Activated CD8-positive, alpha-beta memory T cell treated with anti-CD3 and anti-CD28 coated beads, Interleukin-2, amount 50 U/mL, for 1 hour (primary cell): ENCODE measurements at regions not wholly inside any gene's neighbourhood (a gene's known extent, or its start where the extent isn't known, plus 50 kb on each side); places are given as distances from the start of the nearest gene placed in this dataset.
"Not testable (repeated sequence)": the region's sequence is repeated elsewhere in the genome, so short reads cannot be mapped to it uniquely, and the experiment has no call there.

Source experiments
- DNase-seq: peaks from one replicate; pipeline ENCODE4 v3.0.0-alpha.2; 2020; ENCODE audit errors: extremely low read depth

DNA sequence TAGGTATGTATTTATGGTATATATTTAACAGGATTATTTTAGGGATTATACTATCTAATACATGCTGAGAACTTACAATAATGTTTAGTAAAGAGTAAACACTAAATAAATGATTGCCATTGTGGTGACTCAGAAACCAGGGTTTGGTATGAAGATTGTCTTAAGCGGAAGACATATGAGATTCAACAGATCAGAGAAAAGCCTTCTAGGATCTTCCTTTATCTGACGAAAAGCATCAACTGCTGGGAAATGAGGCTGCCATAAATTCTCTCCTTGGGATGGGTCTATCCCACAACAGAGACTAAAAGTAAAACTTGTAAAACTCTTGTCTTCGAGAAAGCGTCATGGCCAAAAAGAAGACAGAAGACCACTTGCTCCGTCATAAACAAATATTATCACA lies 1352.2 kb upstream of the EPHA6 start:
- DNase-seq = no peak

DNA sequence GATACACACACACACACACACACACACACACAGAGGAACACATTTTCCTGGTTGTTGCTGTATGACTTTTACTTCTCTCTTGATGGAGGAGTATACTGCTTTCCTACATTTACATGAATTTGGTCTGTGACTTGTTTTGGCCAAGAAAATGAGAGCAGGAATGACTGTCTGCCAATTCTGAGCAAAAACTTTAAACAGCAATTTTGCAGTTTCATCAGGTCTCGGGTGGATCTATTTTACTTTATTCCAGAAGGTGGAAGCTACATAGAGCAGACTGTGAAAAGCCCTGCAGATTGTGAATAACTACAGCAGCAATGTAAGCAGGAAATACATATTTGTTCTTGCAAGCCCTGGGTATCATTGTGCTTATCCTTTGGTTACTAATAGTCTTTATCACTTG lies 1350.0 kb upstream of the EPHA6 start:
- no peak for DNase-seq

DNA sequence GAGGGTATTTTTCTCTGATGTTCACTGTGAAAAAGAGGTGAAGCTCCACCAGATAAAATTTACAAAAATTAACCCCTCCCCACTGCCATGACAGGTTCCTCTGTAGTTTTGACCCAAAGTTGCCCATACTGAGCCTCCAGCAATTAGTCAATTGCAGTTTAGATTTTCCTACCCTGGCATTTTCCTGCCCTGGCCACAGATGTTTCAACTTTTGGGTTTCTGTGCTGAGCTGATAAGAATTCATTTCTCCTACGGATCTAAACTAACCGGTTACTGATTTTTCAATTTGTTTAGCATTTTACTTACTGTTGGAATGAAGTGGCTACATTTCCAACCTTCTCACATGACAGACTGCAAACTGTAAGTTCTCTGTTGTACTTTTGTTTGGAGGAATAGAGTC lies 1346.1 kb upstream of the EPHA6 start:
- DNase-seq = no peak

DNA sequence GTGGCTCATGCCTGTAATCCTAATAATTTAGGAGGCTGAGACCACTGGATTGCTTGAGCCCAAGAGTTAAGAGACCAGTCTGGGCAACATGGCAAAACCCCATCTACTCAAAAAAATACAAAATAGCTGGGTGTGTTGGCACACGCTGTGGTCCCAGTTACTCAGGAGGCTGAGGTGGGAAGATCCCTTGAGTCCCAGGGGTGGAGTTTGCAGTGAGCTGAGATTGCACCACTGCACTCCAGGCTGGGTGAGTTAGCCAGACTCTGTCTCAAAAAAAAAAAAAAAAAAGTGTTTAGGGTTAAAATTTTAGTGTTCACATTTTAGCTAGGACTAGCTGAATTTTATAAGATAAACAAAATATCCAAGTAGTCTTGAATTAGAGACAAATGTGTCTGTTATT lies 1340.1 kb upstream of the EPHA6 start:
- DNase-seq = no peak

DNA sequence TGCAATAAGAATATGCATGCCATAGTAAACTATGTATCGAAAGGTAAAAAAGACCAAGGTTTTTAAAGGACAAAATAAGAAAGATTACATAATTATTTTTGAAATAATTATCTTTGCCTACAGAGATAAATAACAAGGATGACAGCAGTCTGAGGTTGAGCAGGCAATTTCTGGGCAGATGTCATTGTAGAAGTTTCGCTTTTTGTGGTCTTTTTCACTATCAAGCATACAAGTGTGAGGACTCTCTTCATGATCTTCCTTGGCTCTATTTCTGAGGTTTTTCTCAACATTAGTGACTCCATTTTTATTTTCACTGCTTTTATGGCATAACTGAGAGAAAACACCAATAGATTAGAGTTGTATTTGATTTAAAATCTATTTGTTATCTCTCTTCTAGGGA lies 1337.9 kb upstream of the EPHA6 start:
- DNase-seq = no peak

DNA sequence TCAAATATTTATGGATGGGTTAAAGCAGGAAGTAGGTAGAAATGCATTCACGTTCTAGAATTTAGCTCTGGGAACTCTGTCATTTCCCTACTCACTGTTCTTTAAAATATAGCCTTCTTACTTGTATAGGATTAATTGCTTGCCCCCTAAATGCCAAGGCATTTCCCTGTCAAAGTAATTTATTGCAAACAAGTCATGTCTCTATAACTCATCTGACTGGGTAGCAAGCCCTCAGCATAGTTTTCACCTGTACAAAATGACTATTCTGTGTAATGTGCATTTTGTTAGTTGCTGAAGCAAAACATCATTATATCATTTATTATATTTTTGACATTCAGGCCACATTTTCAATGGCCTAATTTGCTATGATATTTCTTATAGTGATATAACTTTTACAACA lies 1308.2 kb upstream of the EPHA6 start:
- DNase-seq = no peak

DNA sequence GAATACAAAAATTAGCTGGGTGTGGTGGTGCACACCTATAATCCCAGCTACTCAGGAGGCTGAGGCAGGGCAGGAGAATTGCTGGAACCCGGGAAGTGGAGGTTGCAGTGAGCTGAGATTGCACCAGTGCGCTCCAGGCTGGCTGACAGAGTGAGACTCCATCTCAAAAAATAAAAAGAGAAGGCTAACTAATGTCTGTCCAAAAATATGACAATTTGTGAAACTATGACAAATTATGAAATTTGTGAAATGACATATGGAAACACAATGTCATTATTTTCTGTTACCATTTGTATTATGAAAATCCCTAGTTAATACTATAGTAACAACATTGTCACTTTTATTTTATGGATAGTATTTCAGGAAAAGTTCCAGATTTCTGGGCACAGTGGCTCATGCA lies 1306.3 kb upstream of the EPHA6 start:
- DNase-seq = no peak

DNA sequence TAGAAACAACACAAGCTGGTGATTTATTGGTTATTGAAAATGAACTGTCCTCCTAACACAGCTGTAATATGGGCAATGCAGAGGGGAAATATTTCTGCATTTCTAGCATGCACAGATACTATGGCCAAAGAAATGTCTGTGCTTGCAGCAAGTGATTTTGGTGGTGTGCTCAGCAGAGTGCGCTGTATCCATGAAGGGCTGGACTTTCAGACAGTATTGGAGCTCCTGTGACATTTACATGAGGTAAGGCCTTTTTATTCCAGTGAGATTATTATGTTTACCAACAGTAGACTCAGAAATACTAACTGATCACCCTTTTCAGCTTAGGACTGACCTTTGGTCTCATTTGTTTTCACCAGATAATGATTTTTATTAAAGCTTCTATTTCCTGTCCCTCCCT lies 1302.6 kb upstream of the EPHA6 start:
- DNase-seq = no peak

DNA sequence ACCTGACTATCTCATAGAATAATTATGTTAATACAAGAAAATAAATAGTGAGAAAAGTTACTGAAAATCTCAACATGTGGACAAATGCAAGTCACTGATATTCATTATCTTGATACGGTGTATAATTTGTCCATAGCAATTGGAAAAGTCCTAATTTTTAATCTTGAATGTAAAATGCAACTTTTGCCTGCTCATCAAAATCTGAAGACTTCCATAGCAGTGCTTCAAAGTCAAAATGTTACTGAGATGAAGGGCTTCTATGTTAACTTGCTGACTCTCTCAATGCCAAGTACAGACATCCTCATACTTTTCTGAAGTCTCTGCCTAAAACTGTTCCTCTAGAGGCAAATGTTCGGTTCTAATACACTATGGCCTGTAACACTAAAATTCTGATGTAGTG lies 1300.1 kb upstream of the EPHA6 start:
- no peak for DNase-seq

DNA sequence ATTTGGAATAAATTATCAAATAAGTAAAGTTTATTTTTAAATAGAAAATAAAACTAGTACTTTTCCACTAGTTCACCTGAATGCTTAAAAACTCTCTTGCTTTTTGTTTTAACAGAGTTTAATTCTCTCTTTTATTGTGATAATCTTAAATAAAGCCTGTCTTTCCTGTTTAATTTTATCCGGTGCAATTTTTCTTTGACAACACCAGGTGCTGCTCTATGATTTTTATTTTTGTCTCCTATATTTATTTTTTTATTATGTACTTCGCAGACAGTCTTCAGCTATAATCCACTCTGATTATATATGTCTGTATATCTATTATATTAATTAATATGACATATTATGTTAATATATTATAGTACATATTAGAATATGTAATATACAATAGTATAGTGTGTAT lies 1293.0 kb upstream of the EPHA6 start:
- no peak for DNase-seq

DNA sequence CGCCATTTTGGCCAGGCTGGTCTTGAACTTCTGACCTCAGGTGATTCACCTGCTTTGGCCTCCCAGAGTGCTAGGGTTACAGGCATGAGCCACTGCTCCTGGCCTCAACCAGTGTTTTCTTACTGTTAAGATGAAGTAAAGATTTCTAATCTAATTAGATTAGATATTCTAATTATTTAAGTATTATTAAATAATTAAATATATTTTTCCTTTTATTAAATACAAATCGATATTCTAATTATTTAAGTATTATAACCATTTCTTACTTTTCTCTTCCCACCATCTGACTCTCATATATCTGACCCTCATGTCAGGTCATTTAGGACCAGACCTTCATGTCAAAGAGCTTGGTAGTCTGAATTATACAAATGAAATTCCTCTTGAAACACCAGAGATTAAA lies 1291.9 kb upstream of the EPHA6 start:
- DNase-seq = no peak

DNA sequence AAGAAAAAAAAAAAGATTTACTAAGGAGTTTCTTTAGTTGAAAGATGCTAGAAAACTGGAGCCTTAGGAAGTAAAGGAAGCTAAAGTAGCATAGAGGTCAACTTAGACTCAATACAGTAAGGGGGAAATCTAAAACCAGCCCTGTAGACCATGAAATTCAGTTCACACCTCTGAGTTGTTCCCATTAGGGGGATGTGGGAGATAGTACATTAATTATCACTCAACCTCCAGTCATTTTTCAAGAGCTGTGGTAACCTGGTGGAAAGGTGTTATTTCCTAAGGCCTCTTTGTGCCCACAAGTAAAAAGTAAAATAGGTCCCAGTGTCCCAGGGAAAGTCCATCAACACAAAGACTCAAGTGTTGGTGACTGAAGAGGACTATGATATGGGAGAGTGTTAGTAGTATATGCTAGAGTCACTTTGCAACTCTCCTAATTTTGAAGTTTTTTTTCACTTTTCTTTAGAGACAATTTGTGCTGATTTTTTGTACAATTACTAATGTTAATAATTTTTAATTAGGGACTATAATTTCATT lies 1274.4 kb upstream of the EPHA6 start:
- no peak for DNase-seq

DNA sequence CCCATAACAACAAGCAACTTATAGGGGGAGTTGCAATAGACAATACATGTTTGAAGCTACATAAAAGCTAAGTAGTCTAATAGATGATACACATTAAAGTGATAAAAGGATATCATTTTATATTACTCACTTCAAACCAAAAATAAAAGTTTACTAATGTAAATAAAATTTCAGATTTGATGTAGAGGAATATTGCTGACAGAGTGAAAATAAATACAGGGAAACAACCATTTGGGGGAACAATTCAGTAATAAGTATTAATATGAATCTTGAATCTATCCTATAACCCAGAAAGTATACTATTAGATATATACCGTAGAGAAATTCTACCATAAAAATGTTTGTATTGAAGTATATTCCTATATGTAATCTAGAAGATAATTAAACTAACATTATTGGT lies 1248.9 kb upstream of the EPHA6 start:
- DNase-seq = no peak

DNA sequence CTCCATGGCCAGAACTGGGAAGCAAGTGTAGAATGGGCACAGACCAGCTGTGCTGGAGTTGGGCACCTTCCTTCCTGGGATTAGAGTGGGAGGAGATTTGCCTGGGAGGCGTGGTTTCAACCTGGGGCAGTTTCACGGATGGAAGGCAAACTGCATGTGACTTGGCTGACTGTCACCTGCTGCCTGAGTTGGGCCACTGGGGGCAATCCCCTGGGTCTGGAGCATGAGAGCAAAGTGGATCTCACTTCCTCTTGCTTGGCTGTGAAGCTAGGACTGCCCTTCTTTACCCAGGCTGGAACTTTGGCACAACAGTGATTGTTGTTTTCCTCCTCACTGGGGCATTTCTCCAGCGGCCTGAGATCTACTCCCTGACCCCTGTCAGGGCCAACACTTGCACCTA lies 1247.0 kb upstream of the EPHA6 start:
- DNase-seq = no peak

DNA sequence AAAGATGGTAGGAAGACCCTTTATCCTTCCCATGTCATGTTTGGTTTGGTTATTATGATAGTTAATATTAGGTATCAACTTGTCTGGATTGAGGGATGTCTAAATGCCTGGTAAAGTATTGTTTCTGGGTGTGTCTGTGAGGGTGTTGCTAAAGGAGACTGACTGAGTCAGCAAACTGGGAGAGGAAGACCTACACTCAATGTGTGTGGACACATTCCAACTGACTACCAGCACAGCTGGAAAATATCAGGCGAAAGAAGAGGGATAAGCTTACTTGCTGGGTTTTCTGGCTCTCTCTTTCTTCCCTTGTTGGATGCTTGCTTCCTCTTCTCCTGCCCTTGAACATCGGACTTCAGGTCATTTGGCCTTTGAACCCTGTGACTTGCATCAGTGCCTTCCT lies 1227.6 kb upstream of the EPHA6 start:
- no peak for DNase-seq

DNA sequence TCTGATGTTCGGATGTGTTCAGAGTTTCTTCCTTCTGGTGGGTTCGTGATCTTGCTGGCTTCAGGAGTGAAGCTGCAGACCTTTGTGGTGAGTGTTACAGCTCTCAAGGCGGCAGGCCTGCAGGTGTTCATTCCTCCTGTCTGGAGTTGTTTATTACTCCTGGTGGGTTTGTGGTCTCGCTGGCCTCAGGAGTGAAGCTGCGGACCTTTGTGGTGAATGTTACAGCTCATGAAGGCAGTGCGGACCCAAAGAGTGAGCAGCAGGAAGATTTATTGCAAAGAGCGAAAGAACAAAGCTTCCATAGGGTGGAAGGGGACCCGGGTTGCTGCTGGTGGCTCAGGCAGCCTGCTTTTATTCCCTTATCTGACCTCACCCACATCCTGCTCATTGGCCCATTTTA lies 1226.8 kb upstream of the EPHA6 start:
- not testable (repeated sequence) for DNase-seq

DNA sequence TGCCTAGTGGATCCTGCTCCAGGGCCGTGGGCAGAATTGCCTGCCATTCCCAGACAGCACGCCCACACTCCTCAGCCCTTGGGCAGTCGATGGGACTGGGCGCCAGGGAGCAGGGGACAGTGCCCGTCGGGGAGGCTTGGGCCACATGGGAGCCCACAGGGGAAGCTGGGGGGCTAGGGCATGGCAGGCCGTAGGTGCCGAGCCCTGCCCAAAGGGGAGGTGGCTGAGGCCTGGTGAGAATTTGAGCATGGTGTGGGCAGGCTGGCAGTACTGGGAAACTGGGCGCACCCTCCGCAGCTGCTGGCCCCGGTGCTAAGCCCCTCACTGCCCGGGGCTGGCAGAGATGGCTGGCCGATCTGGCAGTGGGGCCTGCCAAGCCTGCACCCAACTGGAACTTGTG lies 1225.9 kb upstream of the EPHA6 start:
- no peak for DNase-seq

DNA sequence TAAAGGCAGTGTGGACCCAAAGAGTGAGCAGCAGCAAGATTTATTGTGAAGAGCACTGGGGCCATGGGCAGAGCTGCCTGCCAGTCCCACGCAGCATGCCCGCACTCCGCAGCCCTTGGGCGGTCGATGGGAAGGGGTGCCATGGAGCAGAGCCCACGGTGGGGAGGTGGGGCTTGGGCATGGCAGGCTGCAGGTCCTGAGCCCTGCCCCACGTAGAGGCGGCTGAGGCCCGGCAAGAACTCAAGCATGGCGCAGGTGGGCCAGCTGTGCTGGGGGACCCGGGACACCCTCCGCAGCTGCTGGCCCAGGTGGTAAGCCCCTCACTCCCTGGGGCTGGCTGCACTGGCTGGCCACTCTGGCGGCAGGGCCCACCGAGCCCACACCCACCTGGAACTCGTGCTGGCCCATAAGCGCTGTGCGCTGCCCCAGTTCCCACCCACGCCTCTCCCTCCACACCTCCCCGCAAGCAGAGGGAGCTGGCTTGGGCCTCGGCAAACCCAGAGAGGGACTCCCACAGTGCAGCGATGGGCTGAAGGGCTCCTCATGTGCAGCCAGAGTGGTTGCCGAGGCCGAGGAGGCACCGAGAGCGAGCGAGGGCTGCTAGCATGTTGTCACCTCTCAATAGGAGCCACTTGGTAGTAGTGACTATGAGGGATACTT lies 1218.8 kb upstream of the EPHA6 start:
- DNase-seq = no peak

DNA sequence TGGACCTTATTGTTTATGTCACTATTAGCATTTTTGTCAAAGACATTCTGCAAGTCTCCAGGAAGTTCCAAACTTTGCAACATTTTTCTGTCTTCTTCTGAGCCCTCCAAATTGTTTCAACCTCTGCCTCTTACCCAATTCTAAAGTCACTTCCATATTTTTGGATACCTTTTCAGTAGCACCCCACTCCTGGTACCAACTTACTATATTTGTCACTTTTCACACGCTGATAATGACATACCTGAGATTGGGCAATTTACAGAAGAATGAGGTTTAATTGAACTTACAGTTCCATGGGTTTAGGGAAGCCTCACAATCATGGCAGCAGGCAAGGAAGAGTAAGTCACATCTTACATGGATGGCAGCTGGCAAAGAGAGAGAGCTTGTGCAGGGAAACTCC lies 1206.5 kb upstream of the EPHA6 start:
- no peak for DNase-seq

DNA sequence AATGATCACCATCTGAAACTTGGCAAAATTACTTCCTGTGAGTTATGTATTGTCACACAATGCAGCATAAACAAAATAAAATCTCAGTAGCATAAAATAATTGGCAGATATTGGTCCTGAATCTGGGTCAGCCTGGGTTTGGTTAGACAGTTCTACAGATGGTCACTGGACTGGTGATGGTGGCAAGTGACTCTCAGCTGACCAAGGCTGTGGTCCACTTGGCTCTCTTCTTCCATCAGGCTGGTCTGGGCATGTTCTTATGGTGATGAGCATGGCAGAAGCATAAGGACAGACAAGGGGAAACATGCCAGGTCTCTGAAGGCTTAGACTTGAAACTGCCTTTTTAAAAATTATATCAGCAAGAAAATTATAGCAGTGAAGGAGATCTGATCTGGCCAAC lies 1205.0 kb upstream of the EPHA6 start:
- no peak for DNase-seq

DNA sequence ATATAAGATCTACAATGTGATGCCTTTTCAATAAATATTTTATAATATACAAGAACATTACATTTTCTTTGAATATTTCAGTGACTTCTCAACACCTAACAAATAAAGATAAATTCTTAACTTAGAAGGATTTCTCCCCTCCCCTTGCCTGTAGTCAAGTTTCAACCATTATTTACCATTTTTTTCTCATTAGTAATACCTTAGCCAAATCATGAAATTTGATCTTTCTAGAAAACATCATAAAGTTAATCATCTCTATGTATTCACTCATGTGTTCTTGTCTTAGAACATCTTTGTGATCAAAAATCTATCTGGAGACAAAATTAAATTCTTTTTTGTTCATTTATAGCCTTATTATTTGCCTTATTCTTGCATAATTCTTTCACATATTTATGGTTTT lies 1201.8 kb upstream of the EPHA6 start:
- no peak for DNase-seq

DNA sequence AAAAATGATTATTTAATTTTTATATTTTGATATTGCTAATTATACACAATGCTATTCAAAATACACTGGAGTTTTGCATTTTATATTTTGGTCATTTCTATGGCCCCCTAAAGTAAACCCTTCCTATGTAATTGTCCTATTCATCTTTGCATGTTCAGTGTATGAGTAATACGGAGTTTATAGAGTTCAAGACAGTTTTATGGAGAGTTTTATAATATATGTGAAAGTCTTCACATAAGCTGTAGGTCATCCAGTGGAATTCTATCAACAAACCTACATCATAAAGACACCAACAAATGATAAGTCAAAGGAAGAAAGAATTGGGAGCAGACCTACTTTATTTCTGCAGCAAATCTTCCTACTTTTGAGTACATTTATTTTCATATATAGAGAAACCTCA lies 1200.4 kb upstream of the EPHA6 start:
- DNase-seq = no peak

DNA sequence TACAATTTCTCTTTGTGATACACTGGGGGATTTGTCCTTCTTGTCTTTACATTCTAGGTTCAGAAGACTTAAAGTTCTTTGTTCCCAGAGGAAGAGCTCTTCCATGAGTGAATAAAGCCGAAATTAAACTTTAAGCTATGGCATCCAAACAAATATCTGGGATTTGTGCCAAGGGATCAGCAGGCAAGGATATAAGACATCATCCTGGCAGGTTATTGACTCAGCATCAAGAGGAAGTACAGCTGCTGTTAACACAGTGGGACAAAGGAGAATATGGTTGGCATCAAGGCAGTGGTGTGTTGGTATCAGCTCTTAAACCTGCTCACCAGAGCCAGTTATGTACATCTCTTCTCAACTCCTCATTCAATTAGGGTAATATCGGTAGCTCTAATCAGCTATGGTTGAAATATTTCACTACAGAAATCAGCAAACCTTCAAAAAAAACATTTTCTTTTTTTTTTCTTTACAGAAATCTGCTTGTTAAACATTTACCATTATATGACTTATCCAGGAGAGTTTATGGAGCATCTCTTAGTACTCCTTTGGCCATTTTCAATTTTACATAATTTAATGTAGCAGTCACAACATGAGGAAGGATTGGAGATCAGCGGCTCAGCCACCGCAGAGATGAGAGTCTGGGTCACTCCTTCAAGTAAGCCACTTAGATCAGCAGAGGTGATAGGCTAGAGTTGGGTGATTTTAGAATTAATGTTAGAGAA lies 1198.6 kb upstream of the EPHA6 start:
- DNase-seq = no peak

DNA sequence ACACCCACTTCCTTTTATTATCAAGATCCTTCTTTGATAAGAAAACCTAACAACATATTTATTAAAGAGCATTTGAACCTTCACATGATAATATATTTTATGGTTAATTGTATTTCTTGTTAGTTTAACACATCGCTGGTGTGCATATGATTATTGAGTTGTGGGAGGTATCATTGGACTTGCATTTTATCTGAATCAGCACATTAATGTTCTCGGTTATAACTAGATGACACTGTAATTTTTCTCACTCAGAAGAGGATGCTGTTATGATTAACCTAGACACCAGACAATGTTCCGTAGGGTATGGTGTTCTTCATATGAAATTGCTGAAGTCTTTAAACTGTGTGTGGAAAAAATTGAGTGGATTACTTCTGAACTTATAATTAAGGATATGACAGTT lies 1188.3 kb upstream of the EPHA6 start:
- no peak for DNase-seq
